BJ (cell line): ENCODE measurements at regions not wholly inside any gene's neighbourhood (a gene's known extent, or its start where the extent isn't known, plus 50 kb on each side); places are given as distances from the start of the nearest gene placed in this dataset.

Experiments used
- CTCF ChIA-PET: fragments of 350-600 bp; formaldehyde crosslinking; extraction: SDS; loops from one replicate; lab custom pipeline; 2021; ENCODE audit warnings: antibody characterized with exemption, inconsistent platforms; lab: Yijun Ruan, JAX
- POLR2A ChIA-PET: fragments of 300-600 bp; sonication (Branson Sonifier 250); formaldehyde crosslinking; extraction: SDS; loops from one replicate; lab custom pipeline; 2021; ENCODE audit warnings: antibody characterized with exemption; lab: Charles Lee
- DNase-seq: peaks from one replicate; pipeline ENCODE4 v3.0.0-alpha.2; 2011; ENCODE audit warnings: low read depth
- H3K27me3 ChIP-seq: 2 replicates; pipeline ENCODE4 v1.6.0; 2011; ENCODE audit warnings: low read length; ENCODE audit not compliant: control insufficient read depth, insufficient read depth
- H3K36me3 ChIP-seq: 2 replicates; pipeline ENCODE4 v1.5.1; 2011; ENCODE audit warnings: low read length; ENCODE audit not compliant: control insufficient read depth, insufficient read depth
- H3K4me3 ChIP-seq: 2 replicates; pipeline ENCODE4 v1.5.1; 2011; ENCODE audit warnings: low read depth, mild to moderate bottlenecking, control low read depth, low read length
- CTCF ChIP-seq: IDR thresholded peaks from 2 replicates; pipeline ENCODE4 v1.5.1; 2011; ENCODE audit warnings: low read depth, mild to moderate bottlenecking, control low read depth, inconsistent platforms, low read length, moderate library complexity; ENCODE audit not compliant: insufficient read depth

GRCh38 chr16:73326770-73327470 lies 279.0 kb upstream of the ZFHX3 start:
- ChIA-PET CTCF (no interaction called here), POLR2A (no interaction called here)
- no peaks in the 10 kb centered on the region for H3K27me3 ChIP-seq
- no peaks in the 10 kb centered on the region for H3K36me3 ChIP-seq
- TF ChIP-seq CTCF: no peak
- no peak overlapping the region for H3K4me3 ChIP-seq
- DNase-seq: no peak

- TF ChIP-seq CTCF: no peak
- POLR2A ChIA-PET: no interaction called here
- no peaks in the 10 kb centered on the region for H3K36me3 ChIP-seq
- no peak overlapping the region for H3K4me3 ChIP-seq
- CTCF ChIA-PET: no interaction called here
- no peak for DNase-seq
- H3K27me3 ChIP-seq: no peaks in the 10 kb centered on the region
These were observed 278.3 kb upstream of the ZFHX3 start for GRCh38 chr16:73326221-73326620.

GRCh38 chr16:73323880-73324279 lies 276.0 kb upstream of the ZFHX3 start:
- POLR2A ChIA-PET: no interaction called here
- no peak for TF ChIP-seq CTCF

GRCh38 chr16:73322856-73323255 lies 274.9 kb upstream of the ZFHX3 start:
- H3K36me3 ChIP-seq: no peaks in the 10 kb centered on the region
- H3K4me3 ChIP-seq: no peak overlapping the region
- no peak for DNase-seq
- ChIA-PET POLR2A (no interaction called here), CTCF (no interaction called here)
- H3K27me3 ChIP-seq: no peaks in the 10 kb centered on the region
- TF ChIP-seq CTCF: no peak

More at GRCh38 chr16:73323880-73324279, 276.0 kb upstream of the ZFHX3 start:
- CTCF ChIA-PET: interaction anchor here (0.8 kb wide), 1 partner anchor 11 kb away, joined by 3 read pairs; no protein-coding TSS in a partner anchor
- no peak for DNase-seq
- H3K27me3 ChIP-seq: no peaks in the 10 kb centered on the region
- no peaks in the 10 kb centered on the region for H3K36me3 ChIP-seq
- H3K4me3 ChIP-seq: no peak overlapping the region

- DNase-seq: no peak
- CTCF ChIA-PET: interaction anchor here (0.9 kb wide), 1 partner anchor 90 kb away, joined by 3 read pairs; no protein-coding TSS in a partner anchor
- no peaks in the 10 kb centered on the region for H3K27me3 ChIP-seq
- no peaks in the 10 kb centered on the region for H3K36me3 ChIP-seq
- no peak overlapping the region for H3K4me3 ChIP-seq
- POLR2A ChIA-PET: no interaction called here
- TF ChIP-seq CTCF: no peak
These were observed 273.9 kb upstream of the ZFHX3 start for GRCh38 chr16:73321853-73322252.
